GM12872 (cell line): ENCODE measurements at regions not wholly inside any gene's neighbourhood (a gene's known extent, or its start where the extent isn't known, plus 50 kb on each side); places are given as distances from the start of the nearest gene placed in this dataset.
A peak's percentile ranks its signal among the peaks of the same experiment; 100 is the strongest.

ENCODE experiments used
- TF ChIP-seq, protein P1 (sequence below): IDR thresholded peaks from 3 replicates; pipeline ENCODE4 v1.5.1; 2011; ENCODE audit warnings: low read depth, mild to moderate bottlenecking, low read length, moderate library complexity; ENCODE audit not compliant: insufficient read depth

DNA sequence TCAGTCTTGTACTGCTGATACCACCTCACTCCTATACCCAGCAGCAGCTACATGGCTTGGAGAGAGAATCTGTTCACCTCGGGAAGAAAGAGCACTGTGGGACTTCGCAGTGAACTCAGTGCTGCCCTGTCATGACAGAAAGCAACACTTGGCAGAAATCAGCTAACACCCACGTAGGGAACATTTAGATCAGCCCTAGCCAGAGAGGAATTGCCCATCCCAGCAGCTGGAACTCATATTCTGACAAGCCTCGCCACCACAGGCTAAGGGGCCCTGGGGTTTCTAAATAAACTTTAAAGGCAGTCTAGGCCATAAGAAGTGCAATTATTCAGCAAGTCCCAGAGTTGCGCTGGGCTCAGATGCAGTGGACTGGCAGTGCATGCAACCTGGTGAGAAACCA lies 1266.8 kb downstream of the GRIK2 start:
- TF ChIP-seq, protein P1, sequence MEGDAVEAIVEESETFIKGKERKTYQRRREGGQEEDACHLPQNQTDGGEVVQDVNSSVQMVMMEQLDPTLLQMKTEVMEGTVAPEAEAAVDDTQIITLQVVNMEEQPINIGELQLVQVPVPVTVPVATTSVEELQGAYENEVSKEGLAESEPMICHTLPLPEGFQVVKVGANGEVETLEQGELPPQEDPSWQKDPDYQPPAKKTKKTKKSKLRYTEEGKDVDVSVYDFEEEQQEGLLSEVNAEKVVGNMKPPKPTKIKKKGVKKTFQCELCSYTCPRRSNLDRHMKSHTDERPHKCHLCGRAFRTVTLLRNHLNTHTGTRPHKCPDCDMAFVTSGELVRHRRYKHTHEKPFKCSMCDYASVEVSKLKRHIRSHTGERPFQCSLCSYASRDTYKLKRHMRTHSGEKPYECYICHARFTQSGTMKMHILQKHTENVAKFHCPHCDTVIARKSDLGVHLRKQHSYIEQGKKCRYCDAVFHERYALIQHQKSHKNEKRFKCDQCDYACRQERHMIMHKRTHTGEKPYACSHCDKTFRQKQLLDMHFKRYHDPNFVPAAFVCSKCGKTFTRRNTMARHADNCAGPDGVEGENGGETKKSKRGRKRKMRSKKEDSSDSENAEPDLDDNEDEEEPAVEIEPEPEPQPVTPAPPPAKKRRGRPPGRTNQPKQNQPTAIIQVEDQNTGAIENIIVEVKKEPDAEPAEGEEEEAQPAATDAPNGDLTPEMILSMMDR = no peak

DNA sequence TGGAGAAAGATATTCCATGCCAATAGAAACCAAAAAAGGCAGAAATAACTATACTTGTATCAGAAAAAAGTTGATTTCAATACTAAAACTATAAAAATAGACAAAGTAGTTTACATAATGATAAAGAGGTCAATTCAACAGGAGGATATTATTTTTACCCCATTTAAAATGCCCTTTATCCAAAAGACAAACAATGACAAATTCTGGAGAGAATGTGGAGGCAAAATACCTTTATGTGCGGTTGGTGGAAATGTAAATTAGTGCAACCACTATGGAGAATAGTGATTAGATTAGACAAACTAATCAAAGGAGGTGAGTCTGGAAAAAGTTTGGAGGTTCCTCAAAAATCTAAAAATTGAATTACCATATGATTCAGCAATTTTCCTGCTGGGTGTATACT lies 1262.3 kb downstream of the GRIK2 start:
- TF ChIP-seq, protein P1 = no peak

DNA sequence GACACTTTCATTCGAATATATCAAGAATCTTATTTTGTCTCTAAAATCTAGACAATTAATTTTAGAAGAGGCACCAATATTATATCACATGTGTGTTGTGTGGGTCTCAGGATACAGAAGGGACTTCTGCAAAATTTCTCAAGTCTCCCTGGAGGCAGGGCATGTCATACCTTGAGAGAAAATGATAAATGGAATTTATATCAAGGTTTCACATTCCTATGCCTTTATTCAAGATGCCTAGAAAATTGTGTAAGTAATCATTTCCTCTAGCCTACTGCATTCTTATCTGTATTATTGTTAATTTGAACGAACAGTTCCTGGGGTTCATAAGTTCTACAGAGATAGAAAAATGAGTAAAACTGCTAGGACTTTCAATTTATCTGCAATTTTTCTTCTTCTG lies 1247.9 kb downstream of the GRIK2 start:
- TF ChIP-seq, protein P1 = no peak

DNA sequence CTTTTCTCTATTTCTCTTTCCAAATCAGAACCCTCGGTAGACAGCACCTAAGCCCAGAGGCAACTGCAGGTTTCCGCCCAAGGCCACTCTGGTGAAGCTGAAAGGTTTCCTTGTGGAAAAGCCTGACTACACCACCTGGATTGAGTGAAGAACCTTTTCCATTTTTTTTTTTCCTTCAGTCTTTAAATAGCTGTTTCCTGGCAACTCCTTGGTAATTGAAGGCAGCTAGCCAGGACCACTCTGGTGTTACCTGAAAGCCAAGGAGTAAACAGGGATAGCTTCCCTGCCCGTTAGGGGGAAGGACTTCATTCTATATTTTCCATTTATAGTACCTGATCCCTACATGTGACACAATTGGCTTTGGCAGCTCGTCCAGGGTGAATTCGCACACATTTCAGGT lies 1238.4 kb downstream of the GRIK2 start:
- TF ChIP-seq, protein P1 = no peak

DNA sequence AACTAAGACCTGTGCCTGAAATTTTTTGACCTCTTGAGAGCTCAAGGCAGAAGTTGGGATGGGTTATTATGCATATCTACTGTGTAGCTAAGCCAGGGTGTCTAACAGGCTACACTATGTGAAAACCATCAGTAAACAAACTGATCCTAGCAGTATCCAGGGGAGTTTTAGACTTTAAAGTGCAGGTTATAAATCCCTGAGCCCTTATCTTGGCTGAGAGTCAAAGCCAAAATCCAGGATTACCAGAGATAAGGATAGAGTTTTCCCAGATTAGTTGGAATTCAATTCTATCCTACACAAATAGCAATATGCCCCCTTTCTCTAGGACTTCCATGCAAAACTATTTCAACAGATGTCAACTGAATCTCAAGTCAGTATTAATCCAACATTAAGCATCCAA lies 1229.7 kb downstream of the GRIK2 start:
- TF ChIP-seq, protein P1 = no peak

DNA sequence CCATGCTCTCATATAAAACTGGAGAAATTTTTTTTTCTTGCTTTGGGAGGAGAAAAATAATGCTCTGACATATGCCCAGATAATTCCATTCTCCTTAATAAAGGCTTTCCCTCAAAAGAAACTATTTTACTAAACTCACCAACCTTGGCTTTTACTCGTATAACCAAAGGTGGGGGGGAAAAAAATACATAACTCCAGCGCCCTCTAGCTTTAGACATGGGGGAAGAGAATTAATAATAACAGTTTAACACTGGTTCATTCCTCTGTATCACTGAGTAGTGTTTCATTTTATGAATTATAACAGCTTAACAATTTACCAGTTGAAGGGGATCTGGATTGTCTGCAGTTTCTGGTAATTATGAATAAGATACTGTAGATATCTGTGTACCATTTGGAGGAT lies 1226.1 kb downstream of the GRIK2 start:
- TF ChIP-seq, protein P1 = peak; percentile 32; the same call in 1 of the 3 replicates

DNA sequence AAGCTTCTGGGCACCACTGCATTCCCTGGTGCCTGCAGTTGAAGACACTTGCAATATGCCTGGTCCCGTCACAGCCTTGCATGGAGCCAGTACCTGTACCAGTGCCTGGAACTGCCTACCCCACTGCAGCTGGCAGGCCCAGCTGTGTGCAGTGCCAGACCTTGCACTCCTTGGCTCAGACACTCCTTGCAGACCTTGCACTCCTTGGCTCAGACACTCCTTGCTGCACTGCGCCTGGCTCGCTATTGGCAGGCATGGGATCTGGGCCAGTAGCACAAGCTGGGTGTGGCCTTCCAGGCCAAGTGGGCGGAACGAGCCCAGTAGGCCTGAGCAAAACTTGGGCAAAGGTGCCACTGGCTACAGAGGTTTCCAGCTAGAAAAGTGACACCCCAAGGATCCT lies 1189.1 kb downstream of the GRIK2 start:
- TF ChIP-seq, protein P1 = no peak
